ENCODE measurements at regions not wholly inside any gene's neighbourhood (a gene's known extent, or its start where the extent isn't known, plus 50 kb on each side); places are given as distances from the start of the nearest gene placed in this dataset.
"Not testable (repeated sequence)": the region's sequence is repeated elsewhere in the genome, so short reads cannot be mapped to it uniquely, and the experiment has no call there.

DNA sequence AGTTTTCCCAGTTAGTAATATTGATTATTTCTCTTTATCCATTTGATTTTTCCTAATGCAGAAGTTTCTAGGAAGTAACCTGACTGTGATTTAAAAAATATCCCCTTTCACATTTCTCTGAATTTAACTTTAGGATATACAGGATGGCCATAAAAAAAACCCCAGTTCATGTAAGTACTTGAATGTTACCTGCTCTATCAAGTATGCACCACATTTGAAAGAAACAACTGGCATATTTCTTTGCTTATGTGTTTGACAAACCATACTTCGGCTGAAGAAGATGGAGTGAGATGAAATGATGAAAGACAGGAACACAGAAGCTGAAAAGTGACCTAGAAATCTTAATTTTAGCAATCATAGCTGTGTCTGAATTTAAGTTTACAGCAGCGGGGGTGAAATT, 374.0 kb upstream of the NOX3 start:
- H3K4me3 ChIP-seq (ENCODE audit: low read depth, low read length), result no peak overlapping the region
- H3K27me3 ChIP-seq (ENCODE audit: control insufficient read depth, insufficient read depth, low read length), result no peaks in the 10 kb centered on the region
- H3K36me3 ChIP-seq (ENCODE audit: control insufficient read depth, insufficient read depth, low read length), result no peaks in the 10 kb centered on the region
- H3K9ac ChIP-seq (ENCODE audit: low read length), result no peak overlapping the region
- no peak overlapping the region for H3K27ac ChIP-seq (ENCODE audit: low read depth, low read length)
- no peaks in the 10 kb centered on the region for H3K4me1 ChIP-seq (ENCODE audit: control insufficient read depth, insufficient read depth, low read length)
- H3K9me3 ChIP-seq (ENCODE audit: control insufficient read depth, insufficient read depth, low read depth, low read length), result no peaks in the 10 kb centered on the region

DNA sequence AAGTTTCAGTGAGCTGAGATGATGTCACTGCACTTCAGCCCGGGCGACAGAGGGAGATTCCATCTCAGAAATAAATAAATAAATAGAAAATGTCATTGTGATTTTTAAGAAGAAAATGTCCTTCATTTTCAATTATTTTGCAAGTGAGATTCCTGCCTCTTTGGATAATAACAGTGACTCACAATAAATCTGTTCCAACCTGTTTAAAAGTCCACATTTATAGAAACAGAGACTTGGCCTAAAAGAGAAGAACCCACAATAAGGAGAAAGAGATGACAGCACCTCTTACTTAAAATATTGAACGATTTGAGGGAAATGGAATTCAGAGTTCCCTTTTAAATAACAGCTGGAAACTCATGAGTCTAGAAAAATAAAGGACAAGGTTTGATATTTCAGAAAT, 373.4 kb upstream of the NOX3 start:
- Histone ChIP-seq H3K4me1 (ENCODE audit: control insufficient read depth, insufficient read depth, low read length) (no peaks in the 10 kb centered on the region), H3K4me3 (ENCODE audit: low read depth, low read length) (no peak overlapping the region), H3K9ac (ENCODE audit: low read length) (no peak overlapping the region), H3K27me3 (ENCODE audit: control insufficient read depth, insufficient read depth, low read length) (no peaks in the 10 kb centered on the region), H3K9me3 (ENCODE audit: control insufficient read depth, insufficient read depth, low read depth, low read length) (no peaks in the 10 kb centered on the region), H3K36me3 (ENCODE audit: control insufficient read depth, insufficient read depth, low read length) (no peaks in the 10 kb centered on the region), H3K27ac (ENCODE audit: low read depth, low read length) (no peak overlapping the region)

DNA sequence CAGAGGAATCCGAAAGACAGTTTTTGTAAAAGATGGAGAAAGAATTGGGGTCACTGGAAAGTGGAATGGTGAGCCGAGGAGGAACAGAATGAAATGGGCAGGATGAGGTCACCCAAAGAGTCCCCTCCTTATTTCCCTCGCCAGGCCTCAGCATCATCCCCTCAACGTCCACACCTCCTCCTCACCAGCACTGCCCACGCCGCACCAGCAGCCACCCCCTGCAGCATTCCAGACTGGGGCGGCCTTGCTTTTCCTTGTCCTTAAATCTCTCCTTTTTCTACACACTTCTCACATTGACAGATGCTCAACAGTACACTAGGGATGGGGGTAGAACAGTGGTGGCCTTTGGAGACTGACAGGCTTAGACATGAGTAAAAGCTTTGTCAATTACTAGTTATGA, 363.1 kb upstream of the NOX3 start:
- H3K27me3 ChIP-seq (ENCODE audit: control insufficient read depth, insufficient read depth, low read length), result no peaks in the 10 kb centered on the region; the same call in 1 of the 2 replicates
- H3K9me3 ChIP-seq (ENCODE audit: control insufficient read depth, insufficient read depth, low read depth, low read length), result no peaks in the 10 kb centered on the region
- no peak overlapping the region for H3K27ac ChIP-seq (ENCODE audit: low read depth, low read length)
- H3K9ac ChIP-seq (ENCODE audit: low read length), result no peak overlapping the region
- H3K36me3 ChIP-seq (ENCODE audit: control insufficient read depth, insufficient read depth, low read length), result no peaks in the 10 kb centered on the region
- no peaks in the 10 kb centered on the region for H3K4me1 ChIP-seq (ENCODE audit: control insufficient read depth, insufficient read depth, low read length)
- no peak overlapping the region for H3K4me3 ChIP-seq (ENCODE audit: low read depth, low read length)

DNA sequence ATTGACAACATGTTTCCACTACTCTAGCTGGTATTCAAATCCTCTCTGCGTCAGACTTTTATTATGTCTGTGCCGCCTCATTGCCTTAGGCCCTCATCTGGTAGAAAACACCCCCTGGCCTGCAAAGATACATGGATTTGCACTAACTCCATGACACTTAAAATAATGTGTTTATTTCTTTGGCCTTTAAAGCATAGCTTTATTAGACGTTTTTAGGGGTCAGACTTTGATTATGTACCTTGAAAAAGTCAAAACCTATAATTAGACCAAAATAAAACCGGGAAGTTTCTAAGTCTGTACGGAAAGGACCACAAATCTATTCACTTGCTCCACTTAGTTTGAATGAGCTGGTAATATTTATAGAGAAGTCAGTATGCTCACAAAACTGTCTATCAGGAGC, 357.9 kb upstream of the NOX3 start:
- Histone ChIP-seq H3K36me3 (ENCODE audit: control insufficient read depth, insufficient read depth, low read length) (no peaks in the 10 kb centered on the region), H3K4me3 (ENCODE audit: low read depth, low read length) (no peak overlapping the region), H3K9ac (ENCODE audit: low read length) (no peak overlapping the region), H3K9me3 (ENCODE audit: control insufficient read depth, insufficient read depth, low read depth, low read length) (no peaks in the 10 kb centered on the region), H3K27ac (ENCODE audit: low read depth, low read length) (no peak overlapping the region), H3K27me3 (ENCODE audit: control insufficient read depth, insufficient read depth, low read length) (no peaks in the 10 kb centered on the region; the same call in 1 of the 2 replicates), H3K4me1 (ENCODE audit: control insufficient read depth, insufficient read depth, low read length) (no peaks in the 10 kb centered on the region)

DNA sequence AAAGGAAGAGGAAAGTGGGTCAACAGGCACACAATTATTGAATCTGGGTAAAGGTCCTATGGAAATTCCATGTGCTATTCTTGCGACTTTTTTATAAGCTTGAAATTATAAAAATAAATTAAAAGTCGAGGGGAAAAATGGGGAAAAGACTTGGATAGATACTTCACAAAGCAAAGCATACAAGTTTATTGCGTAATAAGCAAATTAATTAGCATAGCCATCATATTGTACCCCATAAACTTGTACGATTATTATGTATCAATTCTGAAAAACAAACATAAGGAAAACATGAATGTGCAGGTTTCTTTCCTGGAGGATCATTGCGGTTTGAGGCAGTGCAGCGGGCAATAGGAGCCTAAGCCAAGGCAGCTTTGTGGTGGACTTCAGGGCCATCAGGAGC, 351.6 kb upstream of the NOX3 start:
- H3K4me3 ChIP-seq (ENCODE audit: low read depth, low read length), result no peak overlapping the region
- H3K4me1 ChIP-seq (ENCODE audit: control insufficient read depth, insufficient read depth, low read length), result no peaks in the 10 kb centered on the region
- no peaks in the 10 kb centered on the region for H3K27me3 ChIP-seq (ENCODE audit: control insufficient read depth, insufficient read depth, low read length)
- H3K9me3 ChIP-seq (ENCODE audit: control insufficient read depth, insufficient read depth, low read depth, low read length), result no peaks in the 10 kb centered on the region
- H3K27ac ChIP-seq (ENCODE audit: low read depth, low read length), result no peak overlapping the region
- H3K9ac ChIP-seq (ENCODE audit: low read length), result no peak overlapping the region
- H3K36me3 ChIP-seq (ENCODE audit: control insufficient read depth, insufficient read depth, low read length), result no peaks in the 10 kb centered on the region

DNA sequence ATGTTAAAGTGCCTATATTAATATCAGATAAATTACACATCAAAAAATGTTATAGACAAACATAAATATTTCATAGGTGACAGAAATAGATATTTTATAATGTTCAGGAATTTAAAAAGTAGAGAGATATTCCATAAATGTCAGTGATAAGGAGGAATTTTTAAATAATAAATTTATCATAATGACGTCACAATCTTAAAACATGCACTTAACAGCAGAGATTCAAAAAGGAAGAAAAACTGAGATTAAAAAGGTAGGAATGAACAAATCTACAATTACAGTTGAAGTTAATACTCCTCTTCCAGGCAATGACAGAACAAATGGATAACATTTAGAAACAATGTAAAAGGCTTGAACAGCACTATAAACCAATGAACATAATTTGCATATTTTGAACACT, 345.4 kb upstream of the NOX3 start:
- H3K4me1 ChIP-seq (ENCODE audit: control insufficient read depth, insufficient read depth, low read length), result no peaks in the 10 kb centered on the region
- H3K9me3 ChIP-seq (ENCODE audit: control insufficient read depth, insufficient read depth, low read depth, low read length), result 0 out of 2 replicates have a peak, but pooled peaks cover 3% of the 10 kb centered on the region
- no peak overlapping the region for H3K4me3 ChIP-seq (ENCODE audit: low read depth, low read length)
- H3K27ac ChIP-seq (ENCODE audit: low read depth, low read length), result no peak overlapping the region
- H3K9ac ChIP-seq (ENCODE audit: low read length), result no peak overlapping the region
- no peaks in the 10 kb centered on the region for H3K36me3 ChIP-seq (ENCODE audit: control insufficient read depth, insufficient read depth, low read length)
- no peaks in the 10 kb centered on the region for H3K27me3 ChIP-seq (ENCODE audit: control insufficient read depth, insufficient read depth, low read length)

DNA sequence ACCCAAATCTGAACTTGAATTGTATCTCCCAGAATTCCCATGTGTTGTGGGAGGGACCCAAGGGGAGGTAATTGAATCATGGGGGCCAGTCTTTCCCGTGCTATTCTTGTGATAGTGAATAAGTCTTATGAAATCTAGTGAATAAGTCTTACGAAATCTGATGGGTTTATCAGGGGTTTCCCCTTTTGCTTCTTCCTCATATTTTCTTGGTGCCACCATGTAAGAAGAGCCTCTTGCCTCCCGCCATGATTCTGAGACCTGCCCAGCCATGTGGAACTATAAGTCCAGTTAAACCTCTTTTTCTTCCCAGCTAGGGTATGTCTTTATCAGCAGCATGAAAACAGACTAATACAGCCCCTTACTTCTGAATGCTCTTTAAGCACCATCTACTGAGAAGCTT, 343.2 kb upstream of the NOX3 start:
- H3K9me3 ChIP-seq (ENCODE audit: control insufficient read depth, insufficient read depth, low read depth, low read length), result 0 out of 2 replicates have a peak, but pooled peaks cover 10% of the 10 kb centered on the region
- H3K4me1 ChIP-seq (ENCODE audit: control insufficient read depth, insufficient read depth, low read length); H3K27ac ChIP-seq (ENCODE audit: low read depth, low read length): not testable (repeated sequence)

DNA sequence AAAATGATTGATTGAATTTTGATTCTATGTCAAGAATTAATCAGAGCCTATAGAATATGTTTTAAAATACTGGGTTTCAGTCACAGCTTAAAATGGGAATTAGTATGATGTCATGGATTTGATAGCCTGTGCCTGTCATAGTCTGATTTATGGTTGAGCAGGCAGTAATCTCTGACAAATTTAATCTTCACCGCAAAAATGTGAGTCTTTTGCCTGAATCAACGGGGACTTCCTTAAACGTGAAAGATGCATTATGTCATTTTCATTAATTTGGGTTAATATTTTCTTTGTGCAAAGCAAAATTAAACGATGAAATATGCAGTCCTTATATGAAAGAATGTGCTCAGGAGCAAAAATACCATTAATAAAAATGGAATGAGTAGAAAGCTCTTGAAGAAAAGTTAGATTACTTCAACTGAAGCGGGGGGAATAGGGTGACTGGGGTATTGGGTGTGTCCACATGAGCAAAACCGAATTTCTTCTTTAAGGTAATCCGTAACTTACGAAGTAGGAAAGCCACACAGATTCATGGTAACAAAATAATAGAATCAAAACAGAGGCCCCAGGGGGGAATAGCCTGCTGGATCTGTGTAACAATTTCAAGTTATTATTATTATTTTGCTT, 339.6 kb upstream of the NOX3 start:
- Histone ChIP-seq H3K27ac (ENCODE audit: low read depth, low read length) (no peak overlapping the region), H3K36me3 (ENCODE audit: control insufficient read depth, insufficient read depth, low read length) (no peaks in the 10 kb centered on the region), H3K9me3 (ENCODE audit: control insufficient read depth, insufficient read depth, low read depth, low read length) (0 out of 2 replicates have a peak, but pooled peaks cover 10% of the 10 kb centered on the region), H3K4me1 (ENCODE audit: control insufficient read depth, insufficient read depth, low read length) (no peaks in the 10 kb centered on the region; the same call in 1 of the 2 replicates), H3K27me3 (ENCODE audit: control insufficient read depth, insufficient read depth, low read length) (no peaks in the 10 kb centered on the region), H3K4me3 (ENCODE audit: low read depth, low read length) (no peak overlapping the region), H3K9ac (ENCODE audit: low read length) (no peak overlapping the region)

More for the DNA sequence above, 343.2 kb upstream of the NOX3 start:
- H3K36me3 ChIP-seq (ENCODE audit: control insufficient read depth, insufficient read depth, low read length); H3K27me3 ChIP-seq (ENCODE audit: control insufficient read depth, insufficient read depth, low read length); H3K9ac ChIP-seq (ENCODE audit: low read length); H3K4me3 ChIP-seq (ENCODE audit: low read depth, low read length): not testable (repeated sequence)

DNA sequence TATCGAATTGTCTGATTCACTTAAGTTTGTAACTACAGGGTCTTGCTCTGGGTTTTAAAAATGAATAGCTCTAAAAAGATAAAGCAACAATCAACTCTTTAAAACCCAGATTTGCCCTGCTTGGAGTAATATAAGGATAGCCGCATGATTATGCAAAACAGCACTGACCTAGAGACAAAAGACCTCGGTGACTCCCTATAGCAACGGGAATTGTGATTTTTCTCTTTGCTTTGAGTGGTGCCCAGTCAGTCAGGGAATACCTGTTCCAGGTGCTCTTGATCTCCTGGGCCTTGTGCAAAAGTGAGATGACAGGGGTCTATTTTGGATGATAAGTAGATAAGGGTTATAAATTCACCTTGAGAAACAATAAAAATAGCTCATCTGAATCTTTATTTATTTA, 336.3 kb upstream of the NOX3 start:
- Histone ChIP-seq H3K27me3 (ENCODE audit: control insufficient read depth, insufficient read depth, low read length) (no peaks in the 10 kb centered on the region), H3K4me1 (ENCODE audit: control insufficient read depth, insufficient read depth, low read length) (no peaks in the 10 kb centered on the region; the same call in 1 of the 2 replicates), H3K36me3 (ENCODE audit: control insufficient read depth, insufficient read depth, low read length) (no peaks in the 10 kb centered on the region), H3K9me3 (ENCODE audit: control insufficient read depth, insufficient read depth, low read depth, low read length) (peaks cover 18% of the 10 kb centered on the region), H3K4me3 (ENCODE audit: low read depth, low read length) (no peak overlapping the region), H3K9ac (ENCODE audit: low read length) (no peak overlapping the region), H3K27ac (ENCODE audit: low read depth, low read length) (no peak overlapping the region)

DNA sequence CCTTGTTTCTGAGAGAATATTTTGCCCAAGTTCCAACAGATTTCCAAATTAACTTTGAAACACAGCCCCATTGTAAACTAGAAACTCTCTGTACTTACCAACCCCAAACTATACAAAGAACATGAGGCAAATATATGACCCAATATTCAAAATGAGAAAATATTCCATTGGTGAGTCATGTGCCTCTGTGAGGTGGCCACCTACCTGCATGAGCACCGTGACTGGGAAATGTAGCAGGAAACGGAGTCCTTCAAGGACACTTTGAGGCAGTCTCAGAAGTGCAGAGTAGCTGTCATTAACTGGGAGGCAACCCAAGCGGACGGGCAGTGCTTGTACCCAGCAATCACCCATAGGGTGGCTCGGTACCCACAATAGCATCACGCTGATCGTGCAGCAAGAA, 335.5 kb upstream of the NOX3 start:
- H3K9ac ChIP-seq (ENCODE audit: low read length), result no peak overlapping the region
- H3K4me3 ChIP-seq (ENCODE audit: low read depth, low read length), result no peak overlapping the region
- H3K36me3 ChIP-seq (ENCODE audit: control insufficient read depth, insufficient read depth, low read length), result no peaks in the 10 kb centered on the region
- H3K4me1 ChIP-seq (ENCODE audit: control insufficient read depth, insufficient read depth, low read length), result no peaks in the 10 kb centered on the region; the same call in 1 of the 2 replicates
- no peak overlapping the region for H3K27ac ChIP-seq (ENCODE audit: low read depth, low read length)
- no peaks in the 10 kb centered on the region for H3K27me3 ChIP-seq (ENCODE audit: control insufficient read depth, insufficient read depth, low read length)
- peaks cover 18% of the 10 kb centered on the region for H3K9me3 ChIP-seq (ENCODE audit: control insufficient read depth, insufficient read depth, low read depth, low read length)

DNA sequence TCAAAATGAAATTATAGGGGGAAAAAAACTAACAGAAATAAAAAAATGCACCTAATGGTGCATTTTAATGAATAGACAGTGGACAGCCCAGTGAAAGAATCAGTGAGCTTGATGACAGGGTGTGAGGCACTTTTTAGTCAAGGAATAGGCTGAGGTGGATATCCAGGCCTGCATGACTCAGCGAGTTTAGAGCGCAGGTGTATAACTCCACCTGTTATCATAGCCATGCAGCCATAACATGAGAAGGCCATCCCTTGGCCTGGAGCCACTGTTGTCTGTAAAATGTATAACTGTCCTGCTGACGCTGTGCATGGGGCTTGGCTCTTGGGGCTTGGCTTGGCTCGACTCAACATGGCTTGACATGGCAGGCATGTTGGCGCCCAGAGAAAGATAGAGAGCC, 331.5 kb upstream of the NOX3 start:
- no peak overlapping the region for H3K4me3 ChIP-seq (ENCODE audit: low read depth, low read length)
- H3K9ac ChIP-seq (ENCODE audit: low read length), result no peak overlapping the region
- no peaks in the 10 kb centered on the region; the same call in 1 of the 2 replicates for H3K4me1 ChIP-seq (ENCODE audit: control insufficient read depth, insufficient read depth, low read length)
- H3K36me3 ChIP-seq (ENCODE audit: control insufficient read depth, insufficient read depth, low read length), result no peaks in the 10 kb centered on the region
- peaks cover 11% of the 10 kb centered on the region for H3K9me3 ChIP-seq (ENCODE audit: control insufficient read depth, insufficient read depth, low read depth, low read length)
- H3K27me3 ChIP-seq (ENCODE audit: control insufficient read depth, insufficient read depth, low read length), result no peaks in the 10 kb centered on the region
- no peak overlapping the region for H3K27ac ChIP-seq (ENCODE audit: low read depth, low read length)
